ENCODE measurements at regions not wholly inside any gene's neighbourhood (a gene's known extent, or its start where the extent isn't known, plus 50 kb on each side); places are given as distances from the start of the nearest gene placed in this dataset.

- TF ChIP-seq POLR2A (IDR thresholded peaks at IDR 0.05) = no peak
- no peak for TF ChIP-seq CTCF (IDR thresholded peaks at IDR 0.05)
Measured at GRCh38 chr2:71767663-71768062, 314.3 kb downstream of the DYSF start.

Data from Peyer's patch (tissue), 4 donors.